SHP77 treated with DMSO at 0.1 percent for 48 hours (cell line): ENCODE measurements at regions not wholly inside any gene's neighbourhood (a gene's known extent, or its start where the extent isn't known, plus 50 kb on each side); places are given as distances from the start of the nearest gene placed in this dataset.

Source experiments
- DNase-seq: peaks from one replicate; lab custom pipeline; 2025; lab: John Stamatoyannopoulos, UW

- DNase-seq, result no peak
Measured at GRCh38 chr11:45063669-45064068, 82.8 kb upstream of the PRDM11 start.

- DNase-seq, result no peak
Measured at GRCh38 chr11:45067966-45068365, 78.5 kb upstream of the PRDM11 start.

- no peak for DNase-seq
Measured at GRCh38 chr11:45071232-45071631, 75.2 kb upstream of the PRDM11 start.

GRCh38 chr11:45073685-45074141, 72.7 kb upstream of the PRDM11 start:
- DNase-seq, result no peak

- DNase-seq, result no peak
Measured at GRCh38 chr11:45075519-45075918, 70.9 kb upstream of the PRDM11 start.

- no peak for DNase-seq
Measured at GRCh38 chr11:45075952-45076351, 70.5 kb upstream of the PRDM11 start.

GRCh38 chr11:45076761-45077160, 69.7 kb upstream of the PRDM11 start:
- no peak for DNase-seq

GRCh38 chr11:45078236-45079074, 68.0 kb upstream of the PRDM11 start:
- DNase-seq, result no peak

GRCh38 chr11:45079075-45079444, 67.4 kb upstream of the PRDM11 start:
- no peak for DNase-seq

GRCh38 chr11:45079567-45079942, 66.9 kb upstream of the PRDM11 start:
- no peak for DNase-seq

GRCh38 chr11:45079943-45080719, 66.3 kb upstream of the PRDM11 start:
- DNase-seq, result no peak

- no peak for DNase-seq
Measured at GRCh38 chr11:45082744-45083543, 63.5 kb upstream of the PRDM11 start.

GRCh38 chr11:45083544-45084087, 62.8 kb upstream of the PRDM11 start:
- no peak for DNase-seq

- DNase-seq, result no peak
Measured at GRCh38 chr11:45085646-45086501, 60.6 kb upstream of the PRDM11 start.

GRCh38 chr11:45086526-45086925, 59.9 kb upstream of the PRDM11 start:
- DNase-seq, result no peak

- peak; percentile 14 for DNase-seq
Measured at GRCh38 chr11:45087086-45087899, 59.1 kb upstream of the PRDM11 start.

- DNase-seq, result no peak
Measured at GRCh38 chr11:45087900-45088160, 58.6 kb upstream of the PRDM11 start.

- DNase-seq, result no peak
Measured at GRCh38 chr11:45089251-45089650, 57.2 kb upstream of the PRDM11 start.

GRCh38 chr11:45089676-45090499, 56.6 kb upstream of the PRDM11 start:
- no peak for DNase-seq

- DNase-seq, result no peak
Measured at GRCh38 chr11:45090607-45091006, 55.8 kb upstream of the PRDM11 start.
